MM.1S (cell line): ENCODE measurements at regions not wholly inside any gene's neighbourhood (a gene's known extent, or its start where the extent isn't known, plus 50 kb on each side); places are given as distances from the start of the nearest gene placed in this dataset.
"Not testable (repeated sequence)": the region's sequence is repeated elsewhere in the genome, so short reads cannot be mapped to it uniquely, and the experiment has no call there.

Source experiments
- DNase-seq: peaks from one replicate; pipeline ENCODE4 v3.0.0-alpha.2; 2015
- H2AFZ ChIP-seq: fragments of 300-600 bp; sonication (generic); 2 replicates; pipeline ENCODE4 v1.6.0; 2016; ENCODE audit warnings: antibody characterized with exemption, low read length
- H3F3A ChIP-seq: fragments of 300-600 bp; sonication (generic); 2 replicates; pipeline ENCODE4 v1.6.1; 2016; ENCODE audit warnings: mild to moderate bottlenecking, antibody characterized with exemption, low read length, moderate library complexity, mixed read lengths; ENCODE audit not compliant: insufficient read depth
- H3K27ac ChIP-seq: fragments of 300-600 bp; sonication (generic); 2 replicates; pipeline ENCODE4 v1.5.1; 2016; ENCODE audit warnings: mild to moderate bottlenecking, low read length
- H3K27me3 ChIP-seq: fragments of 300-600 bp; sonication (generic); replicated peaks from 2 replicates; pipeline ENCODE4 v1.6.0; 2016; ENCODE audit warnings: low read length; ENCODE audit not compliant: insufficient read depth
- H3K36me3 ChIP-seq: fragments of 300-600 bp; sonication (generic); replicated peaks from 2 replicates; pipeline ENCODE4 v1.6.1; 2016; ENCODE audit warnings: mild to moderate bottlenecking, low read length, mixed read lengths; ENCODE audit not compliant: insufficient read depth
- H3K4me1 ChIP-seq: fragments of 300-600 bp; sonication (generic); 2 replicates; pipeline ENCODE4 v1.6.1; 2016; ENCODE audit warnings: low read length, mixed read lengths
- H3K4me2 ChIP-seq: fragments of 300-600 bp; sonication (generic); 2 replicates; pipeline ENCODE4 v1.6.0; 2016; ENCODE audit warnings: low read depth, low read length
- H3K4me3 ChIP-seq: fragments of 300-600 bp; sonication (generic); 2 replicates; pipeline ENCODE4 v1.5.1; 2016; ENCODE audit warnings: low read length, mixed read lengths
- H3K79me2 ChIP-seq: fragments of 300-600 bp; sonication (generic); 2 replicates; pipeline ENCODE4 v1.6.1; 2016; ENCODE audit warnings: mixed run types, low read length, mixed read lengths
- H3K9ac ChIP-seq: fragments of 300-600 bp; sonication (generic); 2 replicates; pipeline ENCODE4 v1.6.1; 2016; ENCODE audit warnings: low read length, mixed read lengths
- H3K9me2 ChIP-seq: fragments of 300-600 bp; sonication (generic); replicated peaks from 2 replicates; pipeline ENCODE4 v1.6.1; 2016; ENCODE audit warnings: mild to moderate bottlenecking, low read length, mixed read lengths; ENCODE audit not compliant: insufficient read depth
- H3K9me3 ChIP-seq: fragments of 300-600 bp; sonication (generic); replicated peaks from 2 replicates; pipeline ENCODE4 v1.6.1; 2016; ENCODE audit warnings: mild to moderate bottlenecking, low read length, mixed read lengths; ENCODE audit not compliant: insufficient read depth
- H4K20me1 ChIP-seq: fragments of 300-600 bp; sonication (generic); 2 replicates; pipeline ENCODE4 v1.6.1; 2016; ENCODE audit warnings: mild to moderate bottlenecking, low read length, moderate library complexity, mixed read lengths; ENCODE audit not compliant: insufficient read depth

GRCh38 chr10:46775668-46776059, 135.6 kb upstream of the PTPN20 start:
- H3K9me3 ChIP-seq, H3K27ac ChIP-seq, H3F3A ChIP-seq, H3K9me2 ChIP-seq, H3K27me3 ChIP-seq, H3K4me3 ChIP-seq, H3K9ac ChIP-seq, DNase-seq, H4K20me1 ChIP-seq, H3K4me2 ChIP-seq, H3K79me2 ChIP-seq, H2AFZ ChIP-seq, H3K4me1 ChIP-seq, H3K36me3 ChIP-seq: not testable (repeated sequence)

- not testable (repeated sequence) for H3K27ac ChIP-seq, H3K4me3 ChIP-seq, H3K36me3 ChIP-seq, H3K27me3 ChIP-seq, H3K4me2 ChIP-seq, H3K9ac ChIP-seq, H4K20me1 ChIP-seq, H3K79me2 ChIP-seq, H2AFZ ChIP-seq, H3K9me3 ChIP-seq, H3K9me2 ChIP-seq, DNase-seq, H3F3A ChIP-seq, H3K4me1 ChIP-seq
These were observed 131.7 kb upstream of the PTPN20 start for GRCh38 chr10:46779571-46779970.

GRCh38 chr10:46780164-46780563, 131.1 kb upstream of the PTPN20 start:
- not testable (repeated sequence) for H3K9ac ChIP-seq, H3K4me1 ChIP-seq, H3K27ac ChIP-seq, H3K36me3 ChIP-seq, DNase-seq, H4K20me1 ChIP-seq, H3K27me3 ChIP-seq, H3K9me3 ChIP-seq, H2AFZ ChIP-seq, H3K4me2 ChIP-seq, H3K9me2 ChIP-seq, H3F3A ChIP-seq, H3K79me2 ChIP-seq, H3K4me3 ChIP-seq

GRCh38 chr10:46781001-46781400, 130.2 kb upstream of the PTPN20 start:
- not testable (repeated sequence) for DNase-seq, H3K9me2 ChIP-seq, H3K27me3 ChIP-seq, H4K20me1 ChIP-seq, H3K9ac ChIP-seq, H3K36me3 ChIP-seq, H3K27ac ChIP-seq, H2AFZ ChIP-seq, H3K4me2 ChIP-seq, H3F3A ChIP-seq, H3K9me3 ChIP-seq, H3K4me1 ChIP-seq, H3K79me2 ChIP-seq, H3K4me3 ChIP-seq

- H3K9ac ChIP-seq, H3K4me2 ChIP-seq, H3K9me2 ChIP-seq, H2AFZ ChIP-seq, H3K9me3 ChIP-seq, H3K27me3 ChIP-seq, H3K27ac ChIP-seq, H3K36me3 ChIP-seq, H3F3A ChIP-seq, H4K20me1 ChIP-seq, H3K4me3 ChIP-seq, H3K4me1 ChIP-seq, DNase-seq, H3K79me2 ChIP-seq: not testable (repeated sequence)
These were observed 129.0 kb upstream of the PTPN20 start for GRCh38 chr10:46782001-46782874.

- not testable (repeated sequence) for H3F3A ChIP-seq, H3K4me3 ChIP-seq, H3K4me2 ChIP-seq, H3K79me2 ChIP-seq, H3K9me2 ChIP-seq, H3K9me3 ChIP-seq, H3K4me1 ChIP-seq, H2AFZ ChIP-seq, H4K20me1 ChIP-seq, DNase-seq, H3K36me3 ChIP-seq, H3K27me3 ChIP-seq, H3K27ac ChIP-seq, H3K9ac ChIP-seq
These were observed 126.6 kb upstream of the PTPN20 start for GRCh38 chr10:46784665-46785064.

GRCh38 chr10:46786125-46786517, 125.1 kb upstream of the PTPN20 start:
- H3K27ac ChIP-seq, H3K79me2 ChIP-seq, H2AFZ ChIP-seq, H3K27me3 ChIP-seq, H3K9me3 ChIP-seq, H3K4me1 ChIP-seq, DNase-seq, H3F3A ChIP-seq, H3K4me2 ChIP-seq, H3K9me2 ChIP-seq, H3K36me3 ChIP-seq, H4K20me1 ChIP-seq, H3K9ac ChIP-seq: not testable (repeated sequence)
- peak overlapping the region; percentile 43 for H3K4me3 ChIP-seq

GRCh38 chr10:46786518-46787320, 124.5 kb upstream of the PTPN20 start:
- H3K9me2 ChIP-seq, H3K36me3 ChIP-seq, H3K27me3 ChIP-seq, H3F3A ChIP-seq, H3K9me3 ChIP-seq, H3K79me2 ChIP-seq, H3K4me1 ChIP-seq, H3K27ac ChIP-seq, H4K20me1 ChIP-seq: not testable (repeated sequence)
- Histone ChIP-seq H3K9ac (peak overlapping the region; percentile 37; the same call in 1 of the 2 replicates), H3K4me3 (peak overlapping the region; percentile 71), H2AFZ (peak overlapping the region; percentile 69), H3K4me2 (peak overlapping the region; percentile 50; the same call in 1 of the 2 replicates)
- DNase-seq: peak; percentile 74
